ENCODE measurements at regions not wholly inside any gene's neighbourhood (a gene's known extent, or its start where the extent isn't known, plus 50 kb on each side); places are given as distances from the start of the nearest gene placed in this dataset.

- Histone ChIP-seq H3K27ac (ENCODE audit: low read length in 2 of 2) (no peak overlapping the region), H3K4me2 (replicated peaks; ENCODE audit: low read depth, low read length, poor library complexity, severe bottlenecking) (no peak overlapping the region), H3K79me2 (ENCODE audit: control insufficient read depth, insufficient read depth, low read length) (no peaks in the 10 kb centered on the region), H3K27me3 (replicated peaks in 1 of 4; ENCODE audit: control extremely low read depth in 1 of 4, control insufficient read depth in 3 of 4, insufficient read depth in 4 of 4, low read length in 3 of 4) (no peaks in the 10 kb centered on the region), H2AFZ (ENCODE audit: insufficient read depth, low read depth, low read length, poor library complexity, severe bottlenecking) (no peak overlapping the region), H3K9ac (ENCODE audit: low read length) (no peak overlapping the region), H3K4me1 (ENCODE audit: control insufficient read depth in 2 of 2, insufficient read depth in 2 of 2, low read length in 2 of 2) (no peaks in the 10 kb centered on the region), H3K9me3 (ENCODE audit: control extremely low read depth in 1 of 3, control insufficient read depth in 2 of 3, insufficient read depth in 1 of 3, low read length in 2 of 3) (peaks cover 3 to 24% (median 19%) of the 10 kb centered on the region in 3 donors), H4K20me1 (ENCODE audit: control insufficient read depth, insufficient read depth, low read length, poor library complexity, severe bottlenecking) (no peaks in the 10 kb centered on the region), H3K36me3 (replicated peaks in 1 of 2; ENCODE audit: control extremely low read depth in 1 of 2, control insufficient read depth in 1 of 2, extremely low read depth in 1 of 2, insufficient read depth in 2 of 2, low read length in 1 of 2) (no peaks in the 10 kb centered on the region), H3K4me3 (ENCODE audit: control extremely low read depth in 1 of 5, extremely low read depth in 1 of 5, insufficient read depth in 1 of 5, low read depth in 2 of 5, low read length in 4 of 5) (no peak overlapping the region)
- no peak for ATAC-seq (ENCODE audit: low read depth)
- TF ChIP-seq CTCF (IDR thresholded peaks at IDR 0.05) (no peak), EZH2 (IDR thresholded peaks at IDR 0.05; ENCODE audit: borderline replicate concordance, insufficient read depth, low read depth, low read length, poor library complexity, severe bottlenecking) (no peak)
- POLR2A ChIA-PET = no interaction called here
- Mint-ChIP-seq H3K4me1 (no peaks in the 10 kb centered on the region), H3K9me3 (ENCODE audit: insufficient read depth) (peaks cover 3% of the 10 kb centered on the region), H3K27me3 (peaks cover 7% of the 10 kb centered on the region), H3K4me3 (no peak overlapping the region), H3K27ac (no peak overlapping the region)
- intact Hi-C loops (cut with micrococcal nuclease) = no loop called here
- CTCF ChIA-PET = no interaction called here
- no peak for DNase-seq
- 96% methylated on average over 6 of the region's 7 CpGs for WGBS (ENCODE audit: insufficient coverage)
These were observed 1023.7 kb downstream of the BCL11A start for GRCh38 chr2:59529726-59530125.

GRCh38 chr2:59528525-59528924 lies 1024.9 kb downstream of the BCL11A start:
- intact Hi-C loops (cut with micrococcal nuclease) = no loop called here
- no peak overlapping the region for H3K9ac ChIP-seq (ENCODE audit: low read length)
- TF ChIP-seq CTCF (IDR thresholded peaks at IDR 0.05) (no peak), EZH2 (IDR thresholded peaks at IDR 0.05; ENCODE audit: borderline replicate concordance, insufficient read depth, low read depth, low read length, poor library complexity, severe bottlenecking) (no peak)
- ChIA-PET CTCF (interaction anchor here (0.6 kb wide), 1 partner anchor 574 kb away, joined by 4 read pairs; no protein-coding TSS in a partner anchor), POLR2A (no interaction called here)
- H4K20me1 ChIP-seq (ENCODE audit: control insufficient read depth, insufficient read depth, low read length, poor library complexity, severe bottlenecking) = no peaks in the 10 kb centered on the region
- no peak overlapping the region for H3K4me2 ChIP-seq (replicated peaks; ENCODE audit: low read depth, low read length, poor library complexity, severe bottlenecking)
- H3K4me1 Mint-ChIP-seq = no peaks in the 10 kb centered on the region
- no peak overlapping the region for H3K4me3 Mint-ChIP-seq
- no peaks in the 10 kb centered on the region for H3K36me3 ChIP-seq (replicated peaks in 1 of 2; ENCODE audit: control extremely low read depth in 1 of 2, control insufficient read depth in 1 of 2, extremely low read depth in 1 of 2, insufficient read depth in 2 of 2, low read length in 1 of 2)
- no peak overlapping the region for H3K4me3 ChIP-seq (ENCODE audit: control extremely low read depth in 1 of 5, extremely low read depth in 1 of 5, insufficient read depth in 1 of 5, low read depth in 2 of 5, low read length in 4 of 5)
- H3K27me3 Mint-ChIP-seq = peaks cover 6% of the 10 kb centered on the region
- ATAC-seq (ENCODE audit: low read depth) (no peak), DNase-seq (no peak)
- H3K9me3 ChIP-seq (ENCODE audit: control extremely low read depth in 1 of 3, control insufficient read depth in 2 of 3, insufficient read depth in 1 of 3, low read length in 2 of 3) = peaks cover 3 to 24% (median 19%) of the 10 kb centered on the region in 3 donors
- H3K79me2 ChIP-seq (ENCODE audit: control insufficient read depth, insufficient read depth, low read length) = no peaks in the 10 kb centered on the region
- H2AFZ ChIP-seq (ENCODE audit: insufficient read depth, low read depth, low read length, poor library complexity, severe bottlenecking) = no peak overlapping the region
- no peak overlapping the region for H3K27ac ChIP-seq (ENCODE audit: low read length in 2 of 2)
- H3K9me3 Mint-ChIP-seq (ENCODE audit: insufficient read depth) = peaks cover 3% of the 10 kb centered on the region
- 33% methylated on average over 3 of the region's 4 CpGs for WGBS (ENCODE audit: insufficient coverage)
- H3K27me3 ChIP-seq (replicated peaks in 1 of 4; ENCODE audit: control extremely low read depth in 1 of 4, control insufficient read depth in 3 of 4, insufficient read depth in 4 of 4, low read length in 3 of 4) = no peaks in the 10 kb centered on the region
- no peak overlapping the region for H3K27ac Mint-ChIP-seq
- H3K4me1 ChIP-seq (ENCODE audit: control insufficient read depth in 2 of 2, insufficient read depth in 2 of 2, low read length in 2 of 2) = no peaks in the 10 kb centered on the region
